Thoracic aorta (tissue), 2 donors: ENCODE measurements at regions not wholly inside any gene's neighbourhood (a gene's known extent, or its start where the extent isn't known, plus 50 kb on each side); places are given as distances from the start of the nearest gene placed in this dataset.

ENCODE experiments used
- ATAC-seq: fragments of 150-250 bp; one replicate; pipeline ENCODE4 v1.8.0; 2017; ENCODE audit warnings: low read depth; ENCODE audit not compliant: insufficient number of reproducible peaks, low FRiP score
- DNase-seq: peaks from one replicate; pipeline ENCODE4 v3.0.0-alpha.2; 2020; ENCODE audit warnings: low spot score
- H3K27ac ChIP-seq, 2 donors: fragments of 200-600 bp; sonication (generic); 1 replicate in 1 of 2; 2 replicates in 1 of 2; pipeline ENCODE4 v1.5.1; 2016; ENCODE audit warnings: mild to moderate bottlenecking in 2 of 2, moderate library complexity in 2 of 2
- H3K27me3 ChIP-seq: fragments of 200-600 bp; sonication (generic); replicated peaks from 2 replicates; pipeline ENCODE4 v1.6.0; 2016; ENCODE audit warnings: mild to moderate bottlenecking; ENCODE audit not compliant: insufficient read depth
- H3K36me3 ChIP-seq: fragments of 200-600 bp; sonication (generic); one replicate; pipeline ENCODE4 v1.5.1; 2016
- H3K4me1 ChIP-seq, 2 donors: fragments of 200-600 bp; sonication (generic); 1 replicate in 1 of 2; 2 replicates in 1 of 2; pipeline versions ENCODE4 v1.5.1 to v1.6.0; 2016; ENCODE audit warnings: low read depth in 2 of 2, mild to moderate bottlenecking in 1 of 2; ENCODE audit not compliant: control insufficient read depth in 1 of 2
- H3K4me3 ChIP-seq: fragments of 200-600 bp; sonication (generic); 2 replicates; pipeline ENCODE4 v1.5.1; 2016; ENCODE audit warnings: mild to moderate bottlenecking
- H3K9me3 ChIP-seq: fragments of 200-600 bp; sonication (generic); 2 replicates; pipeline ENCODE4 v1.5.1; 2016
- CTCF ChIP-seq: fragments of 200-600 bp; sonication (generic); IDR thresholded peaks from one replicate; pipeline ENCODE4 v1.5.1; 2019; ENCODE audit warnings: antibody characterized with exemption

- no peak for TF ChIP-seq CTCF
- no peaks in the 10 kb centered on the region for H3K9me3 ChIP-seq
- no peaks in the 10 kb centered on the region for H3K27me3 ChIP-seq
- no peaks in the 10 kb centered on the region for H3K36me3 ChIP-seq
- DNase-seq (no peak), ATAC-seq (no peak)
- H3K4me3 ChIP-seq, result no peak overlapping the region
- H3K4me1 ChIP-seq, result peaks cover 0 to 4% of the 10 kb centered on the region in 2 donors
- H3K27ac ChIP-seq, result no peak overlapping the region
Measured at GRCh38 chr1:48164571-48164970, 57.9 kb upstream of the SLC5A9 start.

- Histone ChIP-seq H3K4me3 (no peak overlapping the region), H3K9me3 (no peaks in the 10 kb centered on the region), H3K4me1 (peaks cover 0 to 11% of the 10 kb centered on the region in 2 donors), H3K36me3 (no peaks in the 10 kb centered on the region), H3K27ac (no peak overlapping the region), H3K27me3 (no peaks in the 10 kb centered on the region)
- no peak for ATAC-seq
- no peak for TF ChIP-seq CTCF
- DNase-seq, result no peak
Measured at GRCh38 chr1:48160486-48161132, 61.9 kb upstream of the SLC5A9 start.

DNA sequence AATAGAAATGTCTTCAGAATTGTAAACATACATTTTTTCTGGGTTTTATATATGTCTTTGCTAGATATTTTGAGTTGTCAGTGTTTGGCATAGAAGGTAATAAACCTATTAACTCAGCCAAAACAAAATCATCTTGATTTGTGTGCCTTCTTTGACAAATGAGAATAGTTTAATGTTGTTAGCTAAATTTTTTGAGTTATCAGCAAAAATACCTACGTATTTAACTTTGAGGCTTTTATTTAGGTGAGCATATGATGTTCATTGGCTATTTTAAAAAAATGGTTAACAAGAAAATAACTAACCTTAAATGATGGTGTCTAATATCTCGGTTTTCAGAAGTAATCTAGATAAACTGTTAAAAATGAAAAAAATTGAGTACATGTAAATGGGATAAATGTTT lies 83.2 kb upstream of the SLC5A9 start:
- DNase-seq (no peak), ATAC-seq (no peak)
- Histone ChIP-seq H3K4me1 (no peaks in the 10 kb centered on the region), H3K27ac (no peak overlapping the region), H3K27me3 (no peaks in the 10 kb centered on the region), H3K9me3 (no peaks in the 10 kb centered on the region), H3K4me3 (no peak overlapping the region), H3K36me3 (no peaks in the 10 kb centered on the region)
- TF ChIP-seq CTCF, result no peak

DNA sequence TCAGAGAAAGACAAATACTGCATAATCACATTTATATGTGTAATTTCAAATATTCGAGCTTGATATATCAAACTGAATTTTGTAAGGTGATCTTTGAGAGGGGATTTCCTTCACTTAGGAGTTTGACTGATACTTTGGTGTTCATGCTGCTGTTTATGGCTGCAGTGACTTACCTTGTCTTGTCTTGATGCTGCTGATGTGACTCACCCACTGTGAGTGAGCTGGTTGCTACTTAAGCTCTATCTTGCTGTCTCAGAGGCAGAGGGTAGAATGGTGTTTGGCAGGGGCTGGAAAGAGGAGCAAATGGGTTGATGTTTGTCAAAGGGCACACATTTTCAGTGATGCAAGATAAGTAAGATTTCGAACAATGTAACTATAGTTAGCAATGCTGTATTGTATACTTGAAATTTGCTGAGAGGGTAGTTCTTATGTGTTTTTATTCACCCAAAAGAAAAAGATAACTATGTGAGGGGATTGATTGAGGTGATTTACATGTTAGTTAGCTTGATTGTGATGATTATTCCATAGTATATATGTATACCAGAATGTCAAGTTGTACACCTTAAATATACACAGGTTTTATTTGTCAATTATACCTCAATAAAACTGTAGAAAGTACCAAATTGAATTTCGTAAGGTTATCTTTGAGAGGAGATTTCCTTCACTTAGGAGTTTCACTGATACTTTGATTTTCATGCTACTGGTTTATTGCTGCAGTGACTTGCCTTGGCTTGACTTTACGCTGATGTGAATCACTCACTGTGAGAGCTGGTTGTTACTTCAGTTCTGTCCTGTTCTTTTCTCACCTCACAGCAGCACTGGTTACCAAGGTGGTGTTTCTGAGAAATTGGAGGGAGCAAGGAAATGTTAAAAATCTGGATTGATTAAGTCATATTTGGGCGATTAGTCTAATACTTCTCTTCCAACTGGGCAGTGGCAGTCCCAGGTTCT lies 94.5 kb upstream of the SLC5A9 start:
- TF ChIP-seq CTCF, result no peak
- Histone ChIP-seq H3K4me1 (no peaks in the 10 kb centered on the region), H3K4me3 (no peak overlapping the region), H3K36me3 (no peaks in the 10 kb centered on the region), H3K27ac (no peak overlapping the region), H3K27me3 (no peaks in the 10 kb centered on the region), H3K9me3 (no peaks in the 10 kb centered on the region)
- no peak for ATAC-seq
- DNase-seq, result no peak

DNA sequence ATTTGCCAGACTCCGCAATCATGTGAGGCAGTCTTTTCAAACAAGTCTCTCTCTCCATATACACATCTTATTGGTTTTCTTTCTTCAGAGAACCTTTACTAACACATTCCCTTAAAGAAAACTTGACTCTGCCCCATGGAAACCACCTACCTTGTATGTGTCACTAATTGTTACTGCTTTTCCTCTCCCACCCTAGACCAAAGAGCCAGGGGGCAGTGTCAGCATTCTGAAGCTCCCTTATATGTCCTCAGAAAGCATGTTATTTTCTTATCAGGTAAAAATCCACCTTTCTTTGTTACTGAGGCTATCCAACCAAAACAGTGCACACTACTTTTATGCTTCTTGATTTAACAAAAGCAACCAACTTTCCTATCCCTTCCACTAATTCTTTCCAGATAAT lies 98.9 kb upstream of the SLC5A9 start:
- Histone ChIP-seq H3K9me3 (no peaks in the 10 kb centered on the region), H3K4me1 (no peaks in the 10 kb centered on the region), H3K4me3 (no peak overlapping the region), H3K27ac (no peak overlapping the region), H3K27me3 (no peaks in the 10 kb centered on the region), H3K36me3 (no peaks in the 10 kb centered on the region)
- no peak for TF ChIP-seq CTCF
- DNase-seq, result no peak
- ATAC-seq, result no peak
